Kidney (tissue), 13 donors: ENCODE measurements at regions not wholly inside any gene's neighbourhood (a gene's known extent, or its start where the extent isn't known, plus 50 kb on each side); places are given as distances from the start of the nearest gene placed in this dataset.

ENCODE experiments used
- DNase-seq, 5 donors: peaks; one replicate each; pipeline ENCODE4 v3.0.0-alpha.2; 2013 to 2020
- FAIRE-seq: peaks from 2 replicates; lab custom pipeline; 2012; peaks lifted over from hg19 to GRCh38; lab: Jason Lieb, UNC
- H3K27ac ChIP-seq, 2 donors: one replicate each; pipeline ENCODE4 v1.7.0; 2013; ENCODE audit warnings: low read depth in 2 of 2, low read length in 2 of 2, inconsistent platforms in 1 of 2
- H3K27me3 ChIP-seq: one replicate; pipeline ENCODE4 v1.7.1; 2013; ENCODE audit warnings: low read length, inconsistent platforms; ENCODE audit not compliant: control insufficient read depth, insufficient read depth
- H3K36me3 ChIP-seq, 3 donors: one replicate each; pipeline versions ENCODE4 v1.7.0 to v1.7.1; 2013; ENCODE audit warnings: low read length in 3 of 3, control low read depth in 1 of 3, inconsistent platforms in 1 of 3; ENCODE audit not compliant: insufficient read depth in 3 of 3, control insufficient read depth in 2 of 3
- H3K4me1 ChIP-seq, 3 donors: one replicate each; pipeline versions ENCODE4 v1.7.0 to v1.7.1; 2013; ENCODE audit warnings: low read length in 3 of 3, inconsistent platforms in 1 of 3, low read depth in 1 of 3; ENCODE audit not compliant: control insufficient read depth in 2 of 3, insufficient read depth in 2 of 3
- H3K4me3 ChIP-seq, 3 donors: one replicate each; pipeline versions ENCODE4 v1.7.0 to v1.8.1; 2013; ENCODE audit warnings: low read length in 3 of 3, control low read depth in 1 of 3, inconsistent platforms in 1 of 3
- H3K9ac ChIP-seq, 3 donors: one replicate each; pipeline versions ENCODE4 v1.7.0 to v1.7.1; 2013; ENCODE audit warnings: low read length in 3 of 3, control low read depth in 1 of 3, inconsistent platforms in 1 of 3
- H3K9me3 ChIP-seq, 3 donors: one replicate each; pipeline versions ENCODE4 v1.7.0 to v1.7.1; 2013; ENCODE audit warnings: low read length in 3 of 3, control low read depth in 1 of 3, inconsistent platforms in 1 of 3; ENCODE audit not compliant: control insufficient read depth in 2 of 3, insufficient read depth in 1 of 3
- CTCF ChIP-seq: IDR thresholded peaks from 3 replicates; pipeline ENCODE4 v1.5.1; 2012; ENCODE audit warnings: mild to moderate bottlenecking, moderate library complexity, borderline replicate concordance; ENCODE audit not compliant: insufficient read depth; ENCODE audit errors: extremely low read depth
- intact Hi-C: fragments of 100-400 bp; cut with DNase I; formaldehyde crosslinking; loops from one replicate; pipeline ENCODE4 v1.11.1; 2022
- donor health status: control.
- donor health status: control.
- donor health status: control.
- donor health status: control.
- donor health status: control.
- donor health status: DM: yes; HTN: yes; CAD: no.
- donor health status: Normal renal cell carcinoma (clear cell type).

- intact Hi-C loops = no loop called here
- H3K27me3 ChIP-seq = no peaks in the 10 kb centered on the region
- DNase-seq (no peak), FAIRE-seq (no peak)
- H3K4me1 ChIP-seq = no peaks in the 10 kb centered on the region
- no peak for TF ChIP-seq CTCF
- H3K4me3 ChIP-seq = no peak overlapping the region
- no peaks in the 10 kb centered on the region for H3K36me3 ChIP-seq
- H3K9me3 ChIP-seq = peaks cover 0 to 8% (median 0%) of the 10 kb centered on the region in 3 donors
- no peak overlapping the region for H3K9ac ChIP-seq
- no peak overlapping the region for H3K27ac ChIP-seq
Measured at GRCh38 chr5:8491254-8491653, 622.3 kb downstream of the MTRR start.

- Histone ChIP-seq H3K27ac (no peak overlapping the region), H3K9me3 (peaks cover 0 to 8% (median 0%) of the 10 kb centered on the region in 3 donors), H3K4me1 (no peaks in the 10 kb centered on the region), H3K9ac (no peak overlapping the region), H3K4me3 (no peak overlapping the region), H3K36me3 (no peaks in the 10 kb centered on the region), H3K27me3 (no peaks in the 10 kb centered on the region)
- DNase-seq = no peak
- TF ChIP-seq CTCF = no peak
- no peak for FAIRE-seq
- intact Hi-C loops = no loop called here
Measured at GRCh38 chr5:8493176-8493575, 624.2 kb downstream of the MTRR start.

GRCh38 chr5:8500426-8500825, 631.5 kb downstream of the MTRR start:
- no peak overlapping the region for H3K4me3 ChIP-seq
- no peak for FAIRE-seq
- intact Hi-C loops = no loop called here

More at GRCh38 chr5:8500426-8500825, 631.5 kb downstream of the MTRR start:
- no peaks in the 10 kb centered on the region for H3K4me1 ChIP-seq
- H3K9me3 ChIP-seq = no peaks in the 10 kb centered on the region
- no peak overlapping the region for H3K9ac ChIP-seq
- no peaks in the 10 kb centered on the region for H3K27me3 ChIP-seq
- TF ChIP-seq CTCF = no peak
- H3K27ac ChIP-seq = no peak overlapping the region
- H3K36me3 ChIP-seq = no peaks in the 10 kb centered on the region
- DNase-seq = no peak
